ENCODE measurements at regions not wholly inside any gene's neighbourhood (a gene's known extent, or its start where the extent isn't known, plus 50 kb on each side); places are given as distances from the start of the nearest gene placed in this dataset.

GRCh38 chr3:20325563-20325962 lies 139.6 kb upstream of the SGO1 start (continued):
- TF ChIP-seq CTCF (IDR thresholded peaks at IDR 0.05 in 2 of 3, conservative IDR thresholded peaks at IDR 0.05 in 1 of 3; ENCODE audit: borderline replicate concordance in 1 of 3, insufficient read depth in 1 of 3, low read depth in 2 of 3, low read length in 2 of 3) (no peak), YY1 (IDR thresholded peaks at IDR 0.05; ENCODE audit: extremely low read depth, insufficient replicate concordance, low read depth, low read length) (no peak), RAD21 (IDR thresholded peaks at IDR 0.05; ENCODE audit: low read depth) (no peak)

GRCh38 chr3:20324664-20325478 lies 138.9 kb upstream of the SGO1 start:
- CTCF ChIA-PET, result no interaction called here
- no TSS peak for BruUV-seq (replicated peaks)
- Histone ChIP-seq H3K27me3 (ENCODE audit: insufficient read depth, low read length) (no peaks in the 10 kb centered on the region), H3K36me3 (ENCODE audit: control insufficient read depth in 1 of 2, insufficient read depth in 2 of 2, low read length in 2 of 2) (no peaks in the 10 kb centered on the region), H3K27ac (ENCODE audit: low read depth, low read length) (no peak overlapping the region), H3K9me3 (ENCODE audit: control insufficient read depth in 1 of 2, insufficient read depth in 1 of 2, low read depth in 1 of 2, low read length in 2 of 2) (no peaks in the 10 kb centered on the region), H3K9me2 (ENCODE audit: insufficient read depth) (no peaks in the 10 kb centered on the region), H3K4me1 (ENCODE audit: control insufficient read depth in 1 of 2, insufficient read depth in 2 of 2, low read length in 2 of 2) (no peaks in the 10 kb centered on the region), H3K4me2 (ENCODE audit: low read length) (no peak overlapping the region), H3K4me3 (replicated peaks in 1 of 2; ENCODE audit: low read depth in 1 of 2, low read length in 2 of 2) (no peak overlapping the region), H3K79me2 (ENCODE audit: insufficient read depth, low read length) (no peaks in the 10 kb centered on the region), H4K20me1 (ENCODE audit: insufficient read depth) (no peaks in the 10 kb centered on the region), H3K9ac (ENCODE audit: low read length) (no peak overlapping the region), H2AFZ (ENCODE audit: low read depth, low read length, poor library complexity, severe bottlenecking) (no peak overlapping the region)
- intact Hi-C loops (cut with micrococcal nuclease), result no loop called here
- RAD21 ChIA-PET (ENCODE audit: low non-redundant PET in 1 of 2, low total read pairs in 2 of 2, uncharacterized antibody in 2 of 2, unreplicated experiment in 2 of 2), result no interaction called here
- no peak for TF ChIP-seq YY1 (IDR thresholded peaks at IDR 0.05; ENCODE audit: extremely low read depth, insufficient replicate concordance, low read depth, low read length)
- TF ChIP-seq EZH2phosphoT487 (IDR thresholded peaks at IDR 0.05; ENCODE audit: borderline replicate concordance), result no peak
- no peak for TF ChIP-seq FOSL1 (IDR thresholded peaks at IDR 0.05; ENCODE audit: low read depth)
- TF ChIP-seq REST (IDR thresholded peaks at IDR 0.05; ENCODE audit: low read depth), result no peak
- no peak for TF ChIP-seq SRF (IDR thresholded peaks at IDR 0.05; ENCODE audit: low read depth)
- TF ChIP-seq, protein P1, sequence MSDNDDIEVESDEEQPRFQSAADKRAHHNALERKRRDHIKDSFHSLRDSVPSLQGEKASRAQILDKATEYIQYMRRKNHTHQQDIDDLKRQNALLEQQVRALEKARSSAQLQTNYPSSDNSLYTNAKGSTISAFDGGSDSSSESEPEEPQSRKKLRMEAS (IDR thresholded peaks at IDR 0.05), result no peak
- TF ChIP-seq SP1 (IDR thresholded peaks at IDR 0.05; ENCODE audit: low read depth), result no peak
- TF ChIP-seq ZBTB33 (IDR thresholded peaks at IDR 0.05; ENCODE audit: extremely low read depth, insufficient replicate concordance, low read length), result no peak
- no peak for TF ChIP-seq EGR1 (IDR thresholded peaks at IDR 0.05; ENCODE audit: low read depth)
- POLR2A ChIA-PET, result no interaction called here
- ATAC-seq (no peak), DNase-seq (ENCODE audit: low read depth, low spot score) (no peak)

Data from HCT116 (cell line).